ENCODE measurements at regions not wholly inside any gene's neighbourhood (a gene's known extent, or its start where the extent isn't known, plus 50 kb on each side); places are given as distances from the start of the nearest gene placed in this dataset.

GRCh38 chr9:78788101-78788500 is 491.2 kb downstream of the PSAT1 start:
- peaks cover 4% of the 10 kb centered on the region for H3K4me1 Mint-ChIP-seq
- no peak overlapping the region for H3K4me3 Mint-ChIP-seq
- H3K9me3 Mint-ChIP-seq: no peaks in the 10 kb centered on the region
- TF ChIP-seq CTCF (IDR thresholded peaks at IDR 0.05): no peak
- no peak overlapping the region for H3K27ac Mint-ChIP-seq
- CTCF ChIA-PET: no interaction called here
- no peak for DNase-seq
- POLR2A ChIA-PET: no interaction called here
- intact Hi-C loops (cut with micrococcal nuclease): no loop called here
- ATAC-seq (ENCODE audit: low read depth): no peak
- no peaks in the 10 kb centered on the region for H3K27me3 Mint-ChIP-seq
- H3K36me3 Mint-ChIP-seq (ENCODE audit: low read depth): no peaks in the 10 kb centered on the region

DNA sequence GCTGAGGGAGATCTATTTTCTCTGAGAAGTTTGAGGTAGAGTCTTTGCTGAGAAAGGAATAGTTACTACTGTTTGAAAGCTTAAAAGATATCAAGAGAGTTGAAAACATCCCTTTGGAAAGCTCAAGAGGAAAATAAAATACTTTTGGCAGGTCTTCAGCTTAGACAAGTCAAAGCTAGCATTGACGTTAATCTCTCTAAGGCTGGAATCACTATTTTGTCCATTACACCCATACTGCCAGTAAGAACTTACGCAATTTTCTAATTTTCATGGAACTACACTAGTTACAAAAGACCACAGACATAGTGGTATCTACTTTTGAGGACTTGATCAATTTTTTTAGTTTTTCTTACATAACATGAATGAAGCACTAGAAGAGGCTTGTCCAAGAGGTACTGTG is 494.9 kb downstream of the PSAT1 start:
- no peak overlapping the region for H3K27ac Mint-ChIP-seq
- H3K9me3 Mint-ChIP-seq: no peaks in the 10 kb centered on the region
- no peaks in the 10 kb centered on the region for H3K27me3 Mint-ChIP-seq

GRCh38 chr9:78792745-78793144 is 495.8 kb downstream of the PSAT1 start:
- no peaks in the 10 kb centered on the region for H3K9me3 Mint-ChIP-seq
- intact Hi-C loops (cut with micrococcal nuclease): no loop called here
- H3K4me1 Mint-ChIP-seq: no peaks in the 10 kb centered on the region
- CTCF ChIA-PET: no interaction called here
- no peaks in the 10 kb centered on the region for H3K36me3 Mint-ChIP-seq (ENCODE audit: low read depth)
- H3K27me3 Mint-ChIP-seq: no peaks in the 10 kb centered on the region
- ATAC-seq (ENCODE audit: low read depth): no peak
- no peak overlapping the region for H3K4me3 Mint-ChIP-seq
- no peak for DNase-seq
- H3K27ac Mint-ChIP-seq: no peak overlapping the region
- POLR2A ChIA-PET: no interaction called here
- TF ChIP-seq CTCF (IDR thresholded peaks at IDR 0.05): no peak

More for the DNA sequence above, 494.9 kb downstream of the PSAT1 start:
- no peaks in the 10 kb centered on the region for H3K36me3 Mint-ChIP-seq (ENCODE audit: low read depth)
- ATAC-seq (ENCODE audit: low read depth) (no peak), DNase-seq (no peak)
- TF ChIP-seq CTCF (IDR thresholded peaks at IDR 0.05): no peak
- CTCF ChIA-PET: no interaction called here
- intact Hi-C loops (cut with micrococcal nuclease): no loop called here
- POLR2A ChIA-PET: no interaction called here
- H3K4me3 Mint-ChIP-seq: no peak overlapping the region
- no peaks in the 10 kb centered on the region for H3K4me1 Mint-ChIP-seq

DNA sequence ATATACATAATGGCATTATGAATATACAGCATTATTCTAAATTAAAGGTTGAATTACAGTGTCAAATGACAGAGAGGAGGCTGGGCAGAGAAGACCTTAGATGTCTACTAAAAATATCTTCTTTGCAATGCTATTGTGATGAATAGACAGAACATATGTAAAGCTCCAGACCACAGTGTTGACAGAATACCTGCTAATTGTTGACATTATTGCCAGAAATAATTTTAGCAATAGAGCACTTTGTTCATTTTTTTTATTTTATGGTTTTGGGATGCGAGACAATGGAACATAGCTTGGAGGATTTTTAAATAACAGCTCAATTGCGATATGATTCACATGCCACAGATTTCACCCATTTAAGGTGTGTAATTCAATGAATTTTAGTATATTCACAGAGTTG is 508.8 kb downstream of the PSAT1 start:
- DNase-seq (no peak), ATAC-seq (ENCODE audit: low read depth) (no peak)
- intact Hi-C loops (cut with micrococcal nuclease): no loop called here
- no peaks in the 10 kb centered on the region for H3K36me3 Mint-ChIP-seq (ENCODE audit: low read depth)
- ChIA-PET POLR2A (no interaction called here), CTCF (no interaction called here)
- H3K27me3 Mint-ChIP-seq: no peaks in the 10 kb centered on the region
- TF ChIP-seq CTCF (IDR thresholded peaks at IDR 0.05): no peak
- no peak overlapping the region for H3K4me3 Mint-ChIP-seq
- no peak overlapping the region for H3K27ac Mint-ChIP-seq
- H3K4me1 Mint-ChIP-seq: peaks cover 13% of the 10 kb centered on the region
- no peaks in the 10 kb centered on the region for H3K9me3 Mint-ChIP-seq

DNA sequence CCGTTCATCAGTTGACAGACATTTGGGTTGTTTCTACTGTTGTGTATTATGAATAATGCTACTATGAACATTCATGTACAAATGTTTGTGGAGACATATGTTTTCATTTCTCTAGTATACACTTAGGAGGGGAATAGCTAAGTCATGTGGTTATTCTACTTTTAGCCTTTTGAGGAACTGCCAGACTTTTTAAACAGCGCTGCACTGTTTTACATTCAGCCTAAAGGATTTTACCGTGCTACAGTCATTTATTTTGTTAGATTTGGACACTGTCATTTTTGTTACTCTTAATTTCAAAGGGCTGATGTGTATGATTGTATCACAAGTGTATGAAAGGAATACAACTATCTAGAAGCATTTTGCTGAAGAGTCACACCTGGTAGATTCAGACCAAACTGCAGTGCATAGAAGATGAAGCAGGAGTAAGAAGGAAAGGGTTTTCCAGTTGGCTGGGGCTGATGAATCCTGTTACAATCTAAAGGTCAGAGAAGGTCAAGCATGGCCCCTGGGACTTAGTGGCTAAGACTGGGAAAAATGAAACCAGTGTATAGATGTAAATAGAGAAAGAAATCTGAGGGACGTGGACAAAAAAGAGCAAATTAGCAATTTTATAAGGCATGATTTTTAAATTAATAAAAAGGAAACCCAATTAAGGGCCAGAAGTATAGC is 509.7 kb downstream of the PSAT1 start:
- Mint-ChIP-seq H3K27ac (no peak overlapping the region), H3K36me3 (ENCODE audit: low read depth) (no peaks in the 10 kb centered on the region), H3K4me3 (no peak overlapping the region), H3K27me3 (no peaks in the 10 kb centered on the region), H3K4me1 (peaks cover 13% of the 10 kb centered on the region), H3K9me3 (no peaks in the 10 kb centered on the region)
- DNase-seq (no peak), ATAC-seq (ENCODE audit: low read depth) (no peak)
- ChIA-PET CTCF (no interaction called here), POLR2A (no interaction called here)
- intact Hi-C loops (cut with micrococcal nuclease): no loop called here
- no peak for TF ChIP-seq CTCF (IDR thresholded peaks at IDR 0.05)
